Liver (tissue), 8 donors: ENCODE measurements at regions not wholly inside any gene's neighbourhood (a gene's known extent, or its start where the extent isn't known, plus 50 kb on each side); places are given as distances from the start of the nearest gene placed in this dataset.

Source experiments
- DNase-seq: peaks from one replicate; pipeline ENCODE4 v3.0.0-alpha.2; 2017; ENCODE audit warnings: low spot score
- H3K27ac ChIP-seq, 2 donors: one replicate each; pipeline ENCODE4 v1.7.0; 2013; ENCODE audit warnings: inconsistent platforms in 2 of 2, low read length in 2 of 2, control low read depth in 1 of 2, low read depth in 1 of 2, mild to moderate bottlenecking in 1 of 2
- H3K27me3 ChIP-seq, 4 donors: one replicate each; pipeline versions ENCODE4 v1.6.1 to v1.7.0; 2013; ENCODE audit warnings: low read length in 3 of 4, inconsistent platforms in 1 of 4, mild to moderate bottlenecking in 1 of 4, moderate library complexity in 1 of 4; ENCODE audit not compliant: control insufficient read depth in 4 of 4, insufficient read depth in 4 of 4
- H3K36me3 ChIP-seq, 4 donors: one replicate each; pipeline versions ENCODE4 v1.6.1 to v1.7.0; 2013; ENCODE audit warnings: low read length in 3 of 4, mild to moderate bottlenecking in 3 of 4, low read depth in 1 of 4, moderate library complexity in 1 of 4; ENCODE audit not compliant: control insufficient read depth in 4 of 4, insufficient read depth in 3 of 4
- H3K4me1 ChIP-seq, 4 donors: one replicate each; pipeline versions ENCODE4 v1.6.1 to v1.7.0; 2013; ENCODE audit warnings: low read length in 3 of 4, mild to moderate bottlenecking in 3 of 4, moderate library complexity in 1 of 4; ENCODE audit not compliant: control insufficient read depth in 4 of 4, insufficient read depth in 4 of 4
- H3K4me3 ChIP-seq, 3 donors: one replicate each; pipeline versions ENCODE4 v1.6.1 to v1.7.0; 2013; ENCODE audit warnings: low read length in 3 of 3, control low read depth in 1 of 3, low read depth in 1 of 3, mild to moderate bottlenecking in 1 of 3
- H3K9ac ChIP-seq, 2 donors: one replicate each; pipeline ENCODE4 v1.7.0; 2013; ENCODE audit warnings: low read length in 2 of 2, mild to moderate bottlenecking in 2 of 2, moderate library complexity in 2 of 2, control low read depth in 1 of 2, low read depth in 1 of 2
- H3K9me3 ChIP-seq, 4 donors: one replicate each; pipeline versions ENCODE4 v1.6.1 to v1.7.0; 2013; ENCODE audit warnings: low read length in 3 of 4; ENCODE audit not compliant: control insufficient read depth in 4 of 4
- ATF3 ChIP-seq: IDR thresholded peaks from 2 replicates; pipeline ENCODE4 v1.6.1; 2016; ENCODE audit warnings: antibody characterized with exemption
- CTCF ChIP-seq: fragments of 150-350 bp; IDR thresholded peaks from 2 replicates; pipeline ENCODE4 v1.5.1; 2017; ENCODE audit warnings: improper control_type of control experiment, low read depth, low read length; ENCODE audit not compliant: missing input control
- EGR1 ChIP-seq, 2 donors: IDR thresholded peaks; 2 replicates each; pipeline ENCODE4 v1.6.1; 2016 to 2018; ENCODE audit warnings: antibody characterized with exemption in 2 of 2, low read depth in 2 of 2
- FOXA1 ChIP-seq: IDR thresholded peaks from 2 replicates; pipeline ENCODE4 v1.6.1; 2016; ENCODE audit warnings: antibody characterized with exemption
- FOXA2 ChIP-seq: IDR thresholded peaks from 2 replicates; pipeline ENCODE4 v1.6.1; 2016; ENCODE audit warnings: antibody characterized with exemption
- GABPA ChIP-seq, 2 donors: IDR thresholded peaks in 1 of 2; conservative IDR thresholded peaks in 1 of 2; 2 replicates each; pipeline ENCODE4 v1.6.1; 2016; ENCODE audit warnings: antibody characterized with exemption in 2 of 2, mild to moderate bottlenecking in 1 of 2, moderate library complexity in 1 of 2
- HNF4A ChIP-seq, 2 donors: conservative IDR thresholded peaks; 2 replicates each; pipeline ENCODE4 v1.6.1; 2016; ENCODE audit warnings: antibody characterized with exemption in 2 of 2, mild to moderate bottlenecking in 2 of 2
- HNF4G ChIP-seq: IDR thresholded peaks from 2 replicates; pipeline ENCODE4 v1.6.1; 2016; ENCODE audit warnings: antibody characterized with exemption
- JUND ChIP-seq, 2 donors: IDR thresholded peaks; 2 replicates each; pipeline ENCODE4 v1.6.1; 2016; ENCODE audit warnings: antibody characterized with exemption in 2 of 2
- NR2F2 ChIP-seq: IDR thresholded peaks from 2 replicates; pipeline ENCODE4 v1.6.1; 2016; ENCODE audit warnings: antibody characterized with exemption
- RAD21 ChIP-seq, 2 donors: IDR thresholded peaks; 2 replicates each; pipeline ENCODE4 v1.6.1; 2016; ENCODE audit warnings: antibody characterized with exemption in 2 of 2, mild to moderate bottlenecking in 2 of 2
- RXRA ChIP-seq, 2 donors: IDR thresholded peaks; 2 replicates each; pipeline ENCODE4 v1.6.1; 2017 to 2018; ENCODE audit warnings: antibody characterized with exemption in 2 of 2, mild to moderate bottlenecking in 1 of 2
- SP1 ChIP-seq: IDR thresholded peaks from 2 replicates; pipeline ENCODE4 v1.6.1; 2018; ENCODE audit warnings: antibody characterized with exemption, mild to moderate bottlenecking
- TAF1 ChIP-seq: conservative IDR thresholded peaks from 2 replicates; pipeline ENCODE4 v1.6.1; 2016; ENCODE audit warnings: antibody characterized with exemption, mild to moderate bottlenecking
- YY1 ChIP-seq: IDR thresholded peaks from 2 replicates; pipeline ENCODE4 v1.6.1; 2016; ENCODE audit warnings: antibody characterized with exemption, mild to moderate bottlenecking
- WGBS: extraction: QIAGEN DNeasy Blood & Tissue Kit; methylation state at CpG from one replicate; pipeline ENCODE4 v1.1.7; 2013; 5-methylcytosine and 5-hydroxymethylcytosine counted together
- TF ChIP-seq, protein P1 (sequence below): IDR thresholded peaks from 2 replicates; pipeline ENCODE4 v1.6.1; 2016; ENCODE audit warnings: antibody characterized with exemption
- TF ChIP-seq, protein P2 (sequence below): IDR thresholded peaks from 2 replicates; pipeline ENCODE4 v1.6.1; 2016; ENCODE audit warnings: antibody characterized with exemption
- TF ChIP-seq, protein P3 (sequence below): IDR thresholded peaks from 2 replicates; pipeline ENCODE4 v1.6.1; 2016; ENCODE audit warnings: antibody characterized with exemption, mild to moderate bottlenecking
- donor health status: healthy.
- donor health status: healthy.
- donor health status: healthy.
- donor health status: healthy.
- donor health status: healthy.

- no peaks in the 10 kb centered on the region for H3K4me1 ChIP-seq
- H3K9me3 ChIP-seq: no peaks in the 10 kb centered on the region
- H3K4me3 ChIP-seq: no peak overlapping the region
- H3K36me3 ChIP-seq: no peaks in the 10 kb centered on the region
- no peak overlapping the region for H3K27ac ChIP-seq
- DNase-seq: no peak
- H3K27me3 ChIP-seq: no peaks in the 10 kb centered on the region
- TF ChIP-seq NR2F2 (no peak), FOXA2 (no peak), GABPA (IDR thresholded peaks at IDR 0.05 in 1 of 2, conservative IDR thresholded peaks at IDR 0.05 in 1 of 2) (no peak), HNF4A (conservative IDR thresholded peaks at IDR 0.05) (no peak), ATF3 (no peak), CTCF (no peak), JUND (IDR thresholded peaks at IDR 0.05) (no peak)
- TF ChIP-seq, protein P1, sequence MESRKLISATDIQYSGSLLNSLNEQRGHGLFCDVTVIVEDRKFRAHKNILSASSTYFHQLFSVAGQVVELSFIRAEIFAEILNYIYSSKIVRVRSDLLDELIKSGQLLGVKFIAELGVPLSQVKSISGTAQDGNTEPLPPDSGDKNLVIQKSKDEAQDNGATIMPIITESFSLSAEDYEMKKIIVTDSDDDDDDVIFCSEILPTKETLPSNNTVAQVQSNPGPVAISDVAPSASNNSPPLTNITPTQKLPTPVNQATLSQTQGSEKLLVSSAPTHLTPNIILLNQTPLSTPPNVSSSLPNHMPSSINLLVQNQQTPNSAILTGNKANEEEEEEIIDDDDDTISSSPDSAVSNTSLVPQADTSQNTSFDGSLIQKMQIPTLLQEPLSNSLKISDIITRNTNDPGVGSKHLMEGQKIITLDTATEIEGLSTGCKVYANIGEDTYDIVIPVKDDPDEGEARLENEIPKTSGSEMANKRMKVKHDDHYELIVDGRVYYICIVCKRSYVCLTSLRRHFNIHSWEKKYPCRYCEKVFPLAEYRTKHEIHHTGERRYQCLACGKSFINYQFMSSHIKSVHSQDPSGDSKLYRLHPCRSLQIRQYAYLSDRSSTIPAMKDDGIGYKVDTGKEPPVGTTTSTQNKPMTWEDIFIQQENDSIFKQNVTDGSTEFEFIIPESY: no peak
- 75% methylated on average over 4 of the region's 4 CpGs for WGBS
- H3K9ac ChIP-seq: no peak overlapping the region
These were observed 132.3 kb upstream of the PWP1 start for GRCh38 chr12:107553211-107553765.

- Histone ChIP-seq H3K27ac (no peak overlapping the region), H3K36me3 (no peaks in the 10 kb centered on the region), H3K4me3 (no peak overlapping the region), H3K9me3 (no peaks in the 10 kb centered on the region), H3K4me1 (no peaks in the 10 kb centered on the region), H3K27me3 (no peaks in the 10 kb centered on the region), H3K9ac (no peak overlapping the region)
- no peak for DNase-seq
- TF ChIP-seq, protein P2, sequence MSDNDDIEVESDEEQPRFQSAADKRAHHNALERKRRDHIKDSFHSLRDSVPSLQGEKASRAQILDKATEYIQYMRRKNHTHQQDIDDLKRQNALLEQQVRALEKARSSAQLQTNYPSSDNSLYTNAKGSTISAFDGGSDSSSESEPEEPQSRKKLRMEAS: no peak
- TF ChIP-seq JUND (IDR thresholded peaks at IDR 0.05): no peak
- TF ChIP-seq, protein P1: no peak
- TF ChIP-seq EGR1 (IDR thresholded peaks at IDR 0.05; ENCODE audit: low read depth in 2 of 2): no peak
- TF ChIP-seq CTCF: no peak
- TF ChIP-seq RAD21 (IDR thresholded peaks at IDR 0.05): no peak
- no peak for TF ChIP-seq SP1
- TF ChIP-seq ATF3: no peak
- no peak for TF ChIP-seq FOXA1
- TF ChIP-seq TAF1: no peak
- no peak for TF ChIP-seq RXRA (IDR thresholded peaks at IDR 0.05)
- no peak for TF ChIP-seq FOXA2
- TF ChIP-seq, protein P3, sequence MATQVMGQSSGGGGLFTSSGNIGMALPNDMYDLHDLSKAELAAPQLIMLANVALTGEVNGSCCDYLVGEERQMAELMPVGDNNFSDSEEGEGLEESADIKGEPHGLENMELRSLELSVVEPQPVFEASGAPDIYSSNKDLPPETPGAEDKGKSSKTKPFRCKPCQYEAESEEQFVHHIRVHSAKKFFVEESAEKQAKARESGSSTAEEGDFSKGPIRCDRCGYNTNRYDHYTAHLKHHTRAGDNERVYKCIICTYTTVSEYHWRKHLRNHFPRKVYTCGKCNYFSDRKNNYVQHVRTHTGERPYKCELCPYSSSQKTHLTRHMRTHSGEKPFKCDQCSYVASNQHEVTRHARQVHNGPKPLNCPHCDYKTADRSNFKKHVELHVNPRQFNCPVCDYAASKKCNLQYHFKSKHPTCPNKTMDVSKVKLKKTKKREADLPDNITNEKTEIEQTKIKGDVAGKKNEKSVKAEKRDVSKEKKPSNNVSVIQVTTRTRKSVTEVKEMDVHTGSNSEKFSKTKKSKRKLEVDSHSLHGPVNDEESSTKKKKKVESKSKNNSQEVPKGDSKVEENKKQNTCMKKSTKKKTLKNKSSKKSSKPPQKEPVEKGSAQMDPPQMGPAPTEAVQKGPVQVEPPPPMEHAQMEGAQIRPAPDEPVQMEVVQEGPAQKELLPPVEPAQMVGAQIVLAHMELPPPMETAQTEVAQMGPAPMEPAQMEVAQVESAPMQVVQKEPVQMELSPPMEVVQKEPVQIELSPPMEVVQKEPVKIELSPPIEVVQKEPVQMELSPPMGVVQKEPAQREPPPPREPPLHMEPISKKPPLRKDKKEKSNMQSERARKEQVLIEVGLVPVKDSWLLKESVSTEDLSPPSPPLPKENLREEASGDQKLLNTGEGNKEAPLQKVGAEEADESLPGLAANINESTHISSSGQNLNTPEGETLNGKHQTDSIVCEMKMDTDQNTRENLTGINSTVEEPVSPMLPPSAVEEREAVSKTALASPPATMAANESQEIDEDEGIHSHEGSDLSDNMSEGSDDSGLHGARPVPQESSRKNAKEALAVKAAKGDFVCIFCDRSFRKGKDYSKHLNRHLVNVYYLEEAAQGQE: no peak
- TF ChIP-seq YY1: no peak
- TF ChIP-seq HNF4G: no peak
- 75% methylated on average over 4 of the region's 4 CpGs for whole genome bisulfite sequencing
These were observed 130.7 kb upstream of the PWP1 start for GRCh38 chr12:107554941-107555340.
